ENCODE measurements at regions not wholly inside any gene's neighbourhood (a gene's known extent, or its start where the extent isn't known, plus 50 kb on each side); places are given as distances from the start of the nearest gene placed in this dataset.

DNA sequence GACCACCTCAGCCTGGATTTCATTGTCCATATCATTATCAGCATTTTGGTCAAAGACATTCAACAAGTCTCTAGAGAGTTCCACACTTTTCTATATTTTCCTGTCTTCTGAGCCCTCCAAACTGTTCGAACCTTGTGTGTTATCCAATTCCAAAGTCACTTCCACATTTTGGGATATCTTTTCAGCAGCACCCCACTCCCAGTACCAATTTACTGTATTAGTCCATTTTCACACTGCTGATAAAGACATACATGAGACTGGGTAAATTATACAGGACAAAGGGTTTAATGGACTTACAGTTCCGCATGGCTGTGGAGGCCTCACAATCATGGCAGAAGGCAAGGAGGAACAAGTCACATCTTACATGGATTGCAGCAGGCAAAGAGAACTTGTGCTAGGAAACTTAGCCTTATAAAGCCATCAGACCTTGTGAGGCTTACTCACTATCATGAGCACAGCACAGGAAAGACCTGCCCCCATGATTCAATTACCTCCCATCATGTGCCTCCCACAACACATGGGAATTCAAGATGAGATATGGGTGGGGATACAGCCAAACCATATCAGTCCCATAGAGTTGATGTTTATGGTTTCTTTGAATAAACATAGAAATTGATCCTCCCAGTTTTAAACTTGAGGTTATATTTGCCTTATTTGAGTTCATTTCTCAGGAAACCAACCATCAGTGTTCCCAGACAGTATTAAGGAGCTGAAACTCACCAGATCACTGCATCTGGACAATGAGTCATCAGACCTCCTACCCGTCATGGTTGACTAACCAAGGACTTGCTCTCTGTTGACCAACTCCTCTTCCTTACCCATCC is 322.7 kb upstream of the DUSP10 start:
- TF ChIP-seq, protein P1, sequence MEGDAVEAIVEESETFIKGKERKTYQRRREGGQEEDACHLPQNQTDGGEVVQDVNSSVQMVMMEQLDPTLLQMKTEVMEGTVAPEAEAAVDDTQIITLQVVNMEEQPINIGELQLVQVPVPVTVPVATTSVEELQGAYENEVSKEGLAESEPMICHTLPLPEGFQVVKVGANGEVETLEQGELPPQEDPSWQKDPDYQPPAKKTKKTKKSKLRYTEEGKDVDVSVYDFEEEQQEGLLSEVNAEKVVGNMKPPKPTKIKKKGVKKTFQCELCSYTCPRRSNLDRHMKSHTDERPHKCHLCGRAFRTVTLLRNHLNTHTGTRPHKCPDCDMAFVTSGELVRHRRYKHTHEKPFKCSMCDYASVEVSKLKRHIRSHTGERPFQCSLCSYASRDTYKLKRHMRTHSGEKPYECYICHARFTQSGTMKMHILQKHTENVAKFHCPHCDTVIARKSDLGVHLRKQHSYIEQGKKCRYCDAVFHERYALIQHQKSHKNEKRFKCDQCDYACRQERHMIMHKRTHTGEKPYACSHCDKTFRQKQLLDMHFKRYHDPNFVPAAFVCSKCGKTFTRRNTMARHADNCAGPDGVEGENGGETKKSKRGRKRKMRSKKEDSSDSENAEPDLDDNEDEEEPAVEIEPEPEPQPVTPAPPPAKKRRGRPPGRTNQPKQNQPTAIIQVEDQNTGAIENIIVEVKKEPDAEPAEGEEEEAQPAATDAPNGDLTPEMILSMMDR (conservative IDR thresholded peaks at IDR 0.05; ENCODE audit: low read length), result no peak
- TF ChIP-seq EZH2phosphoT487 (IDR thresholded peaks at IDR 0.05; ENCODE audit: borderline replicate concordance), result no peak
